Left colon (tissue), 2 donors: ENCODE measurements at regions not wholly inside any gene's neighbourhood (a gene's known extent, or its start where the extent isn't known, plus 50 kb on each side); places are given as distances from the start of the nearest gene placed in this dataset.

Experiments used
- ATAC-seq: fragments of 200-7000 bp; cut with Tn5 transposase; one replicate; pipeline ENCODE4 v1.9.1; 2020; ENCODE audit warnings: mild to moderate bottlenecking, moderate library complexity
- DNase-seq, 2 donors: peaks; one replicate each; pipeline ENCODE4 v3.0.0-alpha.2; 2020
- intact Hi-C, 2 donors: fragments of 100-400 bp; cut with DNase I in 1 of 2; cut with micrococcal nuclease in 1 of 2; formaldehyde crosslinking; loops; one replicate each; pipeline versions ENCODE4 v1.11.2 to v1.14.0; 2022; cut with DNase I, micrococcal nuclease
- donor health status: DM: no; HTN: no; CAD: no.
- donor health status: DM: yes; HTN: yes; CAD: no.

GRCh38 chr9:11356067-11356466 lies 743.3 kb upstream of the PTPRD start:
- no peak for ATAC-seq
- no peak for DNase-seq
- intact Hi-C loops, result no loop called here

- DNase-seq (no peak), ATAC-seq (no peak)
- intact Hi-C loops, result no loop called here
These were observed 753.9 kb upstream of the PTPRD start for GRCh38 chr9:11366585-11367129.

GRCh38 chr9:11374926-11375325 lies 762.1 kb upstream of the PTPRD start:
- DNase-seq, result no peak
- intact Hi-C loops, result no loop called here
- ATAC-seq, result no peak

GRCh38 chr9:11402621-11403020 lies 789.8 kb upstream of the PTPRD start:
- no peak for ATAC-seq
- intact Hi-C loops, result no loop called here
- DNase-seq, result no peak

- ATAC-seq, result no peak
- no peak for DNase-seq
- intact Hi-C loops, result no loop called here
These were observed 801.4 kb upstream of the PTPRD start for GRCh38 chr9:11414241-11414640.

GRCh38 chr9:11417782-11418181 lies 805.0 kb upstream of the PTPRD start:
- no peak for ATAC-seq
- intact Hi-C loops, result no loop called here

GRCh38 chr9:11431490-11431889 lies 818.7 kb upstream of the PTPRD start:
- DNase-seq, result no peak
- intact Hi-C loops, result no loop called here
- no peak for ATAC-seq

More at GRCh38 chr9:11417782-11418181, 805.0 kb upstream of the PTPRD start:
- DNase-seq, result no peak

GRCh38 chr9:11432361-11432760 lies 819.6 kb upstream of the PTPRD start:
- intact Hi-C loops, result no loop called here
- ATAC-seq (no peak), DNase-seq (no peak)

- intact Hi-C loops, result no loop called here
- ATAC-seq (no peak), DNase-seq (no peak)
These were observed 830.8 kb upstream of the PTPRD start for GRCh38 chr9:11443631-11444030.

GRCh38 chr9:11457825-11458790 lies 845.3 kb upstream of the PTPRD start:
- ATAC-seq, result no peak
- no peak for DNase-seq
- intact Hi-C loops, result no loop called here

GRCh38 chr9:11469745-11470144 lies 856.9 kb upstream of the PTPRD start:
- ATAC-seq (no peak), DNase-seq (no peak)
- intact Hi-C loops, result no loop called here

- intact Hi-C loops, result no loop called here
- no peak for DNase-seq
- no peak for ATAC-seq
These were observed 858.5 kb upstream of the PTPRD start for GRCh38 chr9:11471321-11471720.

- intact Hi-C loops, result no loop called here
- ATAC-seq (no peak), DNase-seq (no peak)
These were observed 888.0 kb upstream of the PTPRD start for GRCh38 chr9:11500780-11501179.

GRCh38 chr9:11506980-11507379 lies 894.2 kb upstream of the PTPRD start:
- ATAC-seq, result no peak
- no peak for DNase-seq
- intact Hi-C loops, result no loop called here

GRCh38 chr9:11537566-11537965 lies 924.8 kb upstream of the PTPRD start:
- DNase-seq, result no peak
- no peak for ATAC-seq
- intact Hi-C loops, result no loop called here

- intact Hi-C loops, result no loop called here
- ATAC-seq, result no peak
These were observed 930.0 kb upstream of the PTPRD start for GRCh38 chr9:11542781-11543180.

GRCh38 chr9:11546231-11546630 lies 933.4 kb upstream of the PTPRD start:
- intact Hi-C loops, result no loop called here

More at GRCh38 chr9:11542781-11543180, 930.0 kb upstream of the PTPRD start:
- DNase-seq, result no peak

GRCh38 chr9:11549311-11549794 lies 936.6 kb upstream of the PTPRD start:
- ATAC-seq (no peak), DNase-seq (no peak)
- intact Hi-C loops, result no loop called here

More at GRCh38 chr9:11546231-11546630, 933.4 kb upstream of the PTPRD start:
- ATAC-seq, result no peak
- DNase-seq, result no peak

GRCh38 chr9:11551106-11551505 lies 938.3 kb upstream of the PTPRD start:
- intact Hi-C loops, result no loop called here
- no peak for ATAC-seq
- DNase-seq, result no peak

GRCh38 chr9:11558043-11558442 lies 945.2 kb upstream of the PTPRD start:
- DNase-seq, result no peak
- no peak for ATAC-seq
- intact Hi-C loops, result no loop called here
